ENCODE measurements at regions not wholly inside any gene's neighbourhood (a gene's known extent, or its start where the extent isn't known, plus 50 kb on each side); places are given as distances from the start of the nearest gene placed in this dataset.
A peak's percentile ranks its signal among the peaks of the same experiment; 100 is the strongest.

- H3K9me3 ChIP-seq (ENCODE audit: low read length): no peaks in the 10 kb centered on the region
- no TSS peak for BruUV-seq (replicated peaks)
- no peak overlapping the region for H3K9ac ChIP-seq (ENCODE audit: insufficient read depth, low read depth, low read length)
- 96% methylated on average over 24 of the region's 24 CpGs for WGBS (ENCODE audit: low lambda C conversion rate)
- intact Hi-C loops (cut with micrococcal nuclease; ENCODE audit: unreplicated experiment) (no loop called here), in situ Hi-C loops (cut with HindIII; ENCODE audit: extremely low pct_ligation_motif_present, low pct_unique_long_range_greater_than_20kb) (no loop called here)
- no peaks in the 10 kb centered on the region for H3K27me3 ChIP-seq (ENCODE audit: control insufficient read depth in 1 of 2, insufficient read depth in 2 of 2, low read length in 2 of 2)
- no peak for FAIRE-seq
- H3K4me3 ChIP-seq (replicated peaks in 1 of 3; ENCODE audit: insufficient read depth in 1 of 3, low read depth in 2 of 3, low read length in 3 of 3): no peak overlapping the region
- no peaks in the 10 kb centered on the region for H4K20me1 ChIP-seq (ENCODE audit: insufficient read depth, low read length)
- ATAC-seq: no peak
- H3K79me2 ChIP-seq (ENCODE audit: insufficient read depth, low read length): peaks cover 4% of the 10 kb centered on the region
- no peak for DNase-seq (ENCODE audit: low spot score)
- POLR2A ChIA-PET: no interaction called here
- no peaks in the 10 kb centered on the region for H3K36me3 ChIP-seq (replicated peaks in 1 of 2; ENCODE audit: control insufficient read depth in 1 of 2, insufficient read depth in 2 of 2, low read length in 2 of 2)
- peak overlapping the region; percentile 94 for H3K27ac ChIP-seq (ENCODE audit: extremely low read length, insufficient read depth, low read length)
- no peak overlapping the region for H3K4me2 ChIP-seq (ENCODE audit: low read depth, low read length)
- H3K4me1 ChIP-seq (ENCODE audit: insufficient read depth, low read length): peaks cover 71% of the 10 kb centered on the region
- CTCF ChIA-PET (ENCODE audit: low intra/inter-chr PET ratio, low total read pairs): no interaction called here
- H2AFZ ChIP-seq (ENCODE audit: low read length): no peak overlapping the region
- TF ChIP-seq RAD51 (IDR thresholded peaks at IDR 0.05; ENCODE audit: borderline replicate concordance): no peak
- TF ChIP-seq KMT2A (CRISPR knock-in tag; IDR thresholded peaks at IDR 0.05): no peak
- no peak for TF ChIP-seq BATF2 (CRISPR knock-in tag; IDR thresholded peaks at IDR 0.05)
- no peak; the same call in 1 of the 2 replicates for TF ChIP-seq MTA1 (CRISPR knock-in tag; IDR thresholded peaks at IDR 0.05; ENCODE audit: borderline replicate concordance)
- no peak for TF ChIP-seq BCLAF1 (IDR thresholded peaks at IDR 0.05)
- TF ChIP-seq ZNF292 (CRISPR knock-in tag; IDR thresholded peaks at IDR 0.05; ENCODE audit: borderline replicate concordance, low read depth): no peak
- no peak for TF ChIP-seq ZFP82 (CRISPR knock-in tag; IDR thresholded peaks at IDR 0.05; ENCODE audit: borderline replicate concordance)
- no peak for TF ChIP-seq ZMYM4 (CRISPR knock-in tag; IDR thresholded peaks at IDR 0.05)
- no peak for TF ChIP-seq NONO (IDR thresholded peaks at IDR 0.05)
- 0 out of 2 replicates have a peak, but pooled peaks have one; percentile 49 for TF ChIP-seq NONO (CRISPR knock-in tag; conservative IDR thresholded peaks at IDR 0.05)
- peak; percentile 58 for TF ChIP-seq ZNF407 (CRISPR knock-in tag; IDR thresholded peaks at IDR 0.05; ENCODE audit: not compliant biosample characterization)
- no peak for TF ChIP-seq PCBP2 (optimal IDR thresholded peaks at IDR 0.05; ENCODE audit: low read depth, low read length, poor library complexity, severe bottlenecking)
- TF ChIP-seq ZNF468 (CRISPR knock-in tag; IDR thresholded peaks at IDR 0.05): no peak
Measured at GRCh38 chr6:11370191-11371018, 137.9 kb upstream of the NEDD9 start.

Measured in HepG2 (cell line).